Islet precursor cell (in vitro differentiated cells): ENCODE measurements at regions not wholly inside any gene's neighbourhood (a gene's known extent, or its start where the extent isn't known, plus 50 kb on each side); places are given as distances from the start of the nearest gene placed in this dataset.
A peak's percentile ranks its signal among the peaks of the same experiment; 100 is the strongest.

Experiments used
- DNase-seq: peaks from one replicate; pipeline ENCODE4 v3.0.0-alpha.2; 2018

GRCh38 chr18:3360211-3360610 lies 89.8 kb upstream of the TGIF1 start:
- peak; percentile 79 for DNase-seq

- DNase-seq, result no peak
Measured at GRCh38 chr18:3367491-3368091, 82.4 kb upstream of the TGIF1 start.

GRCh38 chr18:3368193-3368592 lies 81.8 kb upstream of the TGIF1 start:
- no peak for DNase-seq

GRCh38 chr18:3379685-3380084 lies 70.3 kb upstream of the TGIF1 start:
- no peak for DNase-seq

GRCh38 chr18:3380384-3380961 lies 69.5 kb upstream of the TGIF1 start:
- no peak for DNase-seq

GRCh38 chr18:3383381-3383915 lies 66.5 kb upstream of the TGIF1 start:
- peak; percentile 60 for DNase-seq

GRCh38 chr18:3384664-3385563 lies 65.1 kb upstream of the TGIF1 start:
- DNase-seq, result no peak

GRCh38 chr18:3388323-3388722 lies 61.6 kb upstream of the TGIF1 start:
- DNase-seq, result no peak

- no peak for DNase-seq
Measured at GRCh38 chr18:3388980-3389379, 61.0 kb upstream of the TGIF1 start.

- DNase-seq, result no peak
Measured at GRCh38 chr18:3389977-3390376, 60.0 kb upstream of the TGIF1 start.

- DNase-seq, result no peak
Measured at GRCh38 chr18:3391704-3392466, 58.1 kb upstream of the TGIF1 start.

- no peak for DNase-seq
Measured at GRCh38 chr18:3392467-3392855, 57.5 kb upstream of the TGIF1 start.

GRCh38 chr18:3394648-3395047 lies 55.3 kb upstream of the TGIF1 start:
- no peak for DNase-seq

GRCh38 chr18:3395466-3395865 lies 54.5 kb upstream of the TGIF1 start:
- DNase-seq, result no peak

GRCh38 chr18:3397031-3397750 lies 52.8 kb upstream of the TGIF1 start:
- peak; percentile 58 for DNase-seq

GRCh38 chr18:3397786-3398185 lies 52.2 kb upstream of the TGIF1 start:
- no peak for DNase-seq
